ENCODE measurements at regions not wholly inside any gene's neighbourhood (a gene's known extent, or its start where the extent isn't known, plus 50 kb on each side); places are given as distances from the start of the nearest gene placed in this dataset.
"Not testable (repeated sequence)": the region's sequence is repeated elsewhere in the genome, so short reads cannot be mapped to it uniquely, and the experiment has no call there.

- no peak overlapping the region for H3K4me3 ChIP-seq (ENCODE audit: low read depth, low read length)
- no peak for DNase-seq (ENCODE audit: low read depth)
- TF ChIP-seq CTCF (IDR thresholded peaks at IDR 0.05; ENCODE audit: control insufficient read depth, extremely low read depth, insufficient read depth): no peak
Observed at GRCh38 chr13:30520571-30520970, 54.8 kb upstream of the HMGB1 start.

GRCh38 chr13:30523211-30523610, 57.5 kb upstream of the HMGB1 start:
- DNase-seq (ENCODE audit: low read depth): no peak
- TF ChIP-seq CTCF (IDR thresholded peaks at IDR 0.05; ENCODE audit: control insufficient read depth, extremely low read depth, insufficient read depth): no peak
- no peak overlapping the region for H3K4me3 ChIP-seq (ENCODE audit: low read depth, low read length)

GRCh38 chr13:30523817-30524216, 58.1 kb upstream of the HMGB1 start:
- not testable (repeated sequence) for H3K4me3 ChIP-seq (ENCODE audit: low read depth, low read length); DNase-seq (ENCODE audit: low read depth)

- H3K4me3 ChIP-seq (ENCODE audit: low read depth, low read length); DNase-seq (ENCODE audit: low read depth): not testable (repeated sequence)
Observed at GRCh38 chr13:30525212-30525611, 59.5 kb upstream of the HMGB1 start.

- no peak overlapping the region for H3K4me3 ChIP-seq (ENCODE audit: low read depth, low read length)
- no peak for DNase-seq (ENCODE audit: low read depth)
- no peak for TF ChIP-seq CTCF (IDR thresholded peaks at IDR 0.05; ENCODE audit: control insufficient read depth, extremely low read depth, insufficient read depth)
Observed at GRCh38 chr13:30526612-30527495, 61.1 kb upstream of the HMGB1 start.

- no peak for DNase-seq (ENCODE audit: low read depth)
- H3K4me3 ChIP-seq (ENCODE audit: low read depth, low read length): no peak overlapping the region
- TF ChIP-seq CTCF (IDR thresholded peaks at IDR 0.05; ENCODE audit: control insufficient read depth, extremely low read depth, insufficient read depth): no peak
Observed at GRCh38 chr13:30529085-30529834, 63.5 kb upstream of the HMGB1 start.

- no peak for TF ChIP-seq CTCF (IDR thresholded peaks at IDR 0.05; ENCODE audit: control insufficient read depth, extremely low read depth, insufficient read depth)
- H3K4me3 ChIP-seq (ENCODE audit: low read depth, low read length): no peak overlapping the region
- DNase-seq (ENCODE audit: low read depth): no peak
Observed at GRCh38 chr13:30535046-30535445, 69.3 kb upstream of the HMGB1 start.
